Renal cortical epithelial cell (primary cell): ENCODE measurements at regions not wholly inside any gene's neighbourhood (a gene's known extent, or its start where the extent isn't known, plus 50 kb on each side); places are given as distances from the start of the nearest gene placed in this dataset.

ENCODE experiments used
- DNase-seq: peaks from one replicate; pipeline ENCODE4 v3.0.0-alpha.2; 2011; ENCODE audit warnings: low read depth

DNA sequence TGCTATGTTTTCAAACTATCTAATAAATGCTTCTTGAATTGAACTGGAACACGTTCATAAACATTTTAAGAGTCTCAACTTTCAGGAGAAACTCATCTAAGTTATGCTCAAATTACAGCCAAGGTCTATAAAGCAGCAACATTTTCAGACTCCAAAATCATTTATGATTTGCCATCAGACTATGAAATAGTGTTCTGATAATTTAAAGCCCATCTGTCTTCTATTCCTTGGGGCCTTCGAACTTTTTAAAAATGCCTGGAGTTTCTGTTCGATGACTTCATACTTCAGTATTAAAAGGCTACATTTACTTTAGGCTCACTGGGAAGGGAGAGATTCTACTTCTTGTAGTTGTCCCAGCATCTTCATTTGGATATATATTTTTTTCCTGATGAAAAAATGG lies 73.6 kb upstream of the NXPH2 start:
- no peak for DNase-seq

DNA sequence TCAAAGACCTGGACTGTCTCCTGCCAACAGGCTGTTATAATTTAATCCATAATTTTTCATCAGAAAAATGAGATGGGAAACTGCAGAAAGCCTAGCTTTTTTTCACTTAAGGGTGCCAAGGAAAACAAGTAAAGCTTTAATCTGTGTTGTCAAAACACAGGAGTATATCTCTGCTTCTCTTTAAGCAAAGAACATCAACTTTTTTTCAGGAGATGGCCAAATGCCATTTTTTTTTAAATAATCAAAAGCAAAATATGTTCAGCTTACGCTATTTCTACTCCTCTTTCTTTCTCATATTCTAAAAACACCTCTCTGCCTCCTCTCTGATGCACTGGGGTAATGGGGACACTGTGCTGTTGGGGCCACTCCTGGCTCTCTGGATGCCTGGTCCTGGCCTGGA lies 73.1 kb upstream of the NXPH2 start:
- no peak for DNase-seq

GRCh38 chr2:138846216-138846821 lies 66.1 kb upstream of the NXPH2 start:
- DNase-seq = peak; percentile 18

- no peak for DNase-seq
Measured at GRCh38 chr2:138842341-138842740, 62.2 kb upstream of the NXPH2 start.

- DNase-seq = no peak
Measured at GRCh38 chr2:138841459-138841858, 61.3 kb upstream of the NXPH2 start.

- no peak for DNase-seq
Measured at GRCh38 chr2:138838851-138839620, 58.8 kb upstream of the NXPH2 start.

DNA sequence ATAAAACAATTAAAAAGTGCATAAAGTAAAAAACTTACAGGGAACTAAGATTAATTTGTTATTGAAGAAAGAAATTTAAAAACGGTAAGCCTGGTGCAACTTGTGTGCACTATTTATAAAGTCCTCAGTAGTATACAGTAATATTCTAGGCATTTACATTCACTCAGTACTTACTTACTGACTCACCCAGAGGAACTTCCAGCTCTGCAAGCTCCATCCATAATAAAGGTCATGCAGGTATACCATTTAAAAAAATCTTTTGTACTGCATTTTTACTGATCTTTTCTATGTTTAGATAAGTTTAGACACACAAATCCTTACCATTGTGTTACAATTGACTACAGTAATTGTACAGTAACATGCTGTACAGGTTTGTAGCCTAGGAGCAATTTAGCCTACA lies 51.5 kb upstream of the NXPH2 start:
- peak; percentile 19 for DNase-seq

GRCh38 chr2:138831154-138831553 lies 51.0 kb upstream of the NXPH2 start:
- no peak for DNase-seq

DNA sequence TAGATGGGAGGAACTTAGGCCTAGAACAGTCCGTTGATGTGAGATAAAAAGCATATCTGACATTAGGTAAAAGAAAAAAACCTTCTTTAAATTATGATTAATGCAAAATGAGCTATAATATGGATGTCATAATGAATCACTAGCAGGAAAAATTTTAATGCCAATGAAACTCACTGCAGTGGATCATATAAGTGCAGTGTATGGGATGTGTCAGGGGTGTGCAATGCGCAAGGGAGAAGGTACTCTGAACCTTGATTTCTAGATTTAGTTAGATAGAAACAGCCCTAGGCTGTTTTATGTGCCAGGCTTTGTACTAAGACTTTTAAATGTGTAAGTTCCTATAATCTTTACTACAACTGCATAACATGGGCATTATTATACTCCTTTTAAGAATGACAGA lies 50.4 kb upstream of the NXPH2 start:
- DNase-seq = no peak
